ENCODE measurements at regions not wholly inside any gene's neighbourhood (a gene's known extent, or its start where the extent isn't known, plus 50 kb on each side); places are given as distances from the start of the nearest gene placed in this dataset.
A peak's percentile ranks its signal among the peaks of the same experiment; 100 is the strongest.
"Not testable (repeated sequence)": the region's sequence is repeated elsewhere in the genome, so short reads cannot be mapped to it uniquely, and the experiment has no call there.

DNA sequence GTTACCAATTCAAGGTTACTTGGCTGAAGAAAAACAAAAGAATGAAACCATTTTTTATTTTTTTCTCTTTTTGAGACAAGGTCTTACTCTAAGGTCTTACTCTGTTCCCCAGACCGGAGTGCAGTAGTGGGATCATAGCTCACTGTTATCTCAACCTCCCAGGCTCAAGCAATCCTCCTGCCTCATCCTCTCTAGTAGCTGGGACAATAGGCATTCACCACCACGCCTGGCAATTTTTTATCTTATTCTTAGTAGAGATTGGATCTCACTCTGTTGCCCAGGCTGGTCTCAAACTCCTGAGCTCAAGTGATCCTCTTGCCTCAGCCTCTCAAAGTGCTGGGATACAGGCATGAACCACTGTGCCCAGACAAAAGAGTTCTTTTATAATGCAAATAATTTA lies 3732.0 kb upstream of the OR11H1 start:
- H3K36me3 ChIP-seq; H3K27me3 ChIP-seq; H3K27ac ChIP-seq; H3K4me3 ChIP-seq; H3K4me1 ChIP-seq; H3K9me3 ChIP-seq; DNase-seq; intact Hi-C loops (cut with DNase I; ENCODE audit: low total_unique reads): not testable (repeated sequence)
- 39 to 51% (median 46%) methylated on average over 2 of the region's 2 CpGs; no CpG with 5 or more reads in 1 of the 5 donors for WGBS, 5 donors

DNA sequence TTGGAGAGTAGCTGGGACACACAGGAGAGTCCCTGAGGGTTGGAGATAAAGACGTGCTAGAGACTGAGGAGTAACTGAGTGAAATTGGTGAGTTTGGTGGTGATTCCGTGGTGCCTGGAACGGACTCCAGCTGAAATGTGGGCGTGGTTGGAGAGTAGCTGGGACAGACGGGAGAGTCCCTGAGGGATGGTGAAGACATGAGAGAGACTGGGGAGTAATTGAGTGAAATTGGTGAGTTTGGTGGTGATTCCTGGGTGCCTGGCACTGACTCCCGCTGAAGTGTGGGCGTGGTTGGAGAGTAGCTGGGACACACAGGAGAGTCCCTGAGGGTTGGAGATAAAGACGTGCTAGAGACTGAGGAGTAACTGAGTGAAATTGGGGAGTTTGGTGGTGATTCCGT lies 3712.5 kb upstream of the OR11H1 start:
- WGBS, 5 donors = 56 to 71% (median 60%) methylated on average over 1 to 9 of the region's 9 CpGs
- H3K27me3 ChIP-seq; DNase-seq; H3K9me3 ChIP-seq; H3K27ac ChIP-seq; intact Hi-C loops (cut with DNase I; ENCODE audit: low total_unique reads); H3K36me3 ChIP-seq; H3K4me3 ChIP-seq; H3K4me1 ChIP-seq: not testable (repeated sequence)

- H3K27me3 ChIP-seq; H3K4me3 ChIP-seq; H3K4me1 ChIP-seq; H3K27ac ChIP-seq; H3K36me3 ChIP-seq; intact Hi-C loops (cut with DNase I; ENCODE audit: low total_unique reads); H3K9me3 ChIP-seq: not testable (repeated sequence)
- 40 to 84% (median 78%) methylated on average over 1 to 5 of the region's 5 CpGs for WGBS, 5 donors
- peak in 1 of 2 donors; percentile 20 for DNase-seq
These were observed 3709.1 kb upstream of the OR11H1 start for GRCh38 chr22:11818845-11819244.

DNA sequence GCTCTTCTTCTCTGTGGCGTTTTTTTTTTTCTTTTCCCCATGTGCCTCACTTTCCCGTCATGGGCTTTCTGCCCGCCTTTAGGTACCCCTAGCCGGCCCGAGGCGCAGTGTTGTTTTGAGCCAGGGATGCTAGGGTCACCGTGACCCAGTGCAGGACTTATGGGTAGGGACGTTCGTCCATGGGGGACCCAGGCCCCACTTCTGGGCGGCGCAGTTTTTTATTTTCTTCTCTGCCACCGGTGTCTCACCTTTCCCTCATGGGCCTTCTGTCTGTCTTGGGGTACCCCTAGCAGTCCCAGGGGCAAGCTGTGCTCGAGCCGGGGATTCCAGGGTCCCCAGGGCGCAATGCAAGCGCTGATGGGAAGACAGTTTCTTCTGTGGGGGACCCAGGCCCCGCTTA lies 3705.7 kb upstream of the OR11H1 start:
- DNase-seq; intact Hi-C loops (cut with DNase I; ENCODE audit: low total_unique reads); H3K9me3 ChIP-seq; H3K27me3 ChIP-seq; H3K36me3 ChIP-seq; H3K27ac ChIP-seq; H3K4me1 ChIP-seq; H3K4me3 ChIP-seq: not testable (repeated sequence)
- 63 to 86% (median 79%) methylated on average over 5 to 14 of the region's 17 CpGs; no CpG with 5 or more reads in 1 of the 5 donors for WGBS, 5 donors

DNA sequence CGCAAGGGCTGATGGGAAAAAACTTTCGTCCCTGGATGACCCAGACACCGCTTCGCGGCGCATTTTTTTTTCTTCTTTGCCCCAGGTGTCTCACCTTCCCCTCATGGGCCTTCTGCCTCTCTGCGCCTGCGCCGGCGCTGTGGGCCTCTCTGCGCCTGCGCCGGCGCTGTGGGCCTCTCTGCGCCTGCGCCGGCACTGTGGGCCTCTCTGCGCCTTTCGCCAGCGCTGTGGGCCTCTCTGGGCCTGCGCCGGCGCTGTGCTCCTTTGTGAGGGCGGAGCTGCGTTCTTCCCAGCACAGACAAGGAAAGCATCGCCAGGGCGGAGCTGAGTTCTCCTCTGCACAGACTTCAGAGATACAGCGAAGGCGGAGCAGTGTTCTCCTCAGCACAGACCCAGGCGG lies 3703.0 kb upstream of the OR11H1 start:
- DNase-seq; H3K4me1 ChIP-seq; H3K27me3 ChIP-seq; H3K4me3 ChIP-seq; H3K36me3 ChIP-seq; H3K9me3 ChIP-seq; intact Hi-C loops (cut with DNase I; ENCODE audit: low total_unique reads); H3K27ac ChIP-seq: not testable (repeated sequence)
- 65 to 71% methylated on average over 15 to 18 of the region's 30 CpGs; no CpG with 5 or more reads in 3 of the 5 donors for whole genome bisulfite sequencing, 5 donors

- H3K27ac ChIP-seq, H3K27me3 ChIP-seq: not testable (repeated sequence)
- WGBS, 5 donors = 11 to 95% (median 42%) methylated on average over 1 to 2 of the region's 2 CpGs; no CpG with 5 or more reads in 2 of the 5 donors
These were observed 3702.0 kb upstream of the OR11H1 start for GRCh38 chr22:11826000-11826399.

DNA sequence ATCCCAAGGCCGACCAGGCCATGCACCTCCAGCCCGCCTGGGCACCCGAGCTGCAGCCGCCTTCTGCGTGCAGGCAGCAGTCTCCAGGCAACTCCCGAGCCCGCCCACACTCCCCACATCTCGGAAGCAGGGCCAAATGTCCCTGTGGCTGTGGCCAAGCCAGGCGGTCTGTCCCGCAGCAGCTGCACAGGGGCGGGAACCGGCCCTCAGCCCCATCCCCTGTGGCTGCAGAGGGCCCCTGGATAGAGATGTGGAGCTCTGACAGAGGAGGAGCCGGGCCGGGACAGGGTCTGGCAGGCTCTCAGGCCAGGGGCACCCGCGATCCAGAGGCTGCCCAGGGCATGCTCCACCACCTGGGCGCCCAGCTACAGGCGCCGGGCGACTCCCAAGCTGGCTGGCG lies 3698.6 kb upstream of the OR11H1 start:
- H3K27me3 ChIP-seq; H3K36me3 ChIP-seq; H3K27ac ChIP-seq; intact Hi-C loops (cut with DNase I; ENCODE audit: low total_unique reads); H3K9me3 ChIP-seq; H3K4me3 ChIP-seq; H3K4me1 ChIP-seq: not testable (repeated sequence)
- DNase-seq = peak in 1 of 2 donors; percentile 0
- WGBS, 5 donors = 49 to 76% (median 61%) methylated on average over 6 to 15 of the region's 21 CpGs

More at GRCh38 chr22:11826000-11826399, 3702.0 kb upstream of the OR11H1 start:
- H3K4me1 ChIP-seq; DNase-seq; H3K4me3 ChIP-seq; H3K9me3 ChIP-seq; intact Hi-C loops (cut with DNase I; ENCODE audit: low total_unique reads); H3K36me3 ChIP-seq: not testable (repeated sequence)
